OCI-LY1 (cell line): ENCODE measurements at regions not wholly inside any gene's neighbourhood (a gene's known extent, or its start where the extent isn't known, plus 50 kb on each side); places are given as distances from the start of the nearest gene placed in this dataset.

Experiments used
- H2AFZ ChIP-seq: fragments of 200-600 bp; sonication (generic), shearing (Covaris generic); 2 replicates; pipeline ENCODE4 v1.6.0; 2014; ENCODE audit warnings: antibody characterized with exemption, mild to moderate bottlenecking, low read length
- H3F3A ChIP-seq: fragments of 200-600 bp; sonication (generic), shearing (Covaris generic); 2 replicates; pipeline ENCODE4 v1.6.0; 2014; ENCODE audit warnings: mild to moderate bottlenecking, antibody characterized with exemption, low read length, moderate library complexity; ENCODE audit not compliant: insufficient read depth
- H3K27ac ChIP-seq: fragments of 200-600 bp; sonication (generic); 2 replicates; pipeline ENCODE4 v1.5.1; 2014; ENCODE audit warnings: low read length, mixed run types, mild to moderate bottlenecking, low read depth; ENCODE audit not compliant: poor library complexity, severe bottlenecking
- H3K27me3 ChIP-seq: fragments of 200-600 bp; sonication (generic); 2 replicates; pipeline ENCODE4 v1.6.0; 2014; ENCODE audit warnings: antibody characterized with exemption, mild to moderate bottlenecking, low read length, moderate library complexity; ENCODE audit not compliant: insufficient read depth
- H3K36me3 ChIP-seq: fragments of 200-600 bp; sonication (generic); 2 replicates; pipeline ENCODE4 v1.6.1; 2014; ENCODE audit warnings: mild to moderate bottlenecking, antibody characterized with exemption, low read length, moderate library complexity, mixed read lengths; ENCODE audit not compliant: insufficient read depth
- H3K4me1 ChIP-seq: fragments of 200-600 bp; sonication (generic); 2 replicates; pipeline ENCODE4 v1.5.1; 2014; ENCODE audit warnings: mild to moderate bottlenecking, low read length, moderate library complexity; ENCODE audit not compliant: insufficient read depth, severe bottlenecking
- H3K4me2 ChIP-seq: fragments of 200-600 bp; sonication (generic), shearing (Covaris generic); 2 replicates; pipeline ENCODE4 v1.6.1; 2014; ENCODE audit warnings: low read length
- H3K4me3 ChIP-seq: fragments of 200-600 bp; sonication (generic); 2 replicates; pipeline ENCODE4 v1.5.1; 2014; ENCODE audit warnings: low read length, low read depth, mild to moderate bottlenecking, mixed read lengths; ENCODE audit not compliant: poor library complexity, severe bottlenecking
- H3K79me2 ChIP-seq: fragments of 200-600 bp; shearing (Covaris generic); 2 replicates; pipeline ENCODE4 v1.6.1; 2016; ENCODE audit warnings: mixed run types, low read length, mixed read lengths; ENCODE audit not compliant: insufficient read depth
- H3K9ac ChIP-seq: fragments of 200-600 bp; sonication (generic), shearing (Covaris generic); 2 replicates; pipeline ENCODE4 v1.6.1; 2014; ENCODE audit warnings: mild to moderate bottlenecking, low read length, mixed read lengths
- H3K9me2 ChIP-seq: fragments of 200-600 bp; sonication (generic), shearing (Covaris generic); 2 replicates; pipeline ENCODE4 v1.6.1; 2014; ENCODE audit warnings: low read depth, mild to moderate bottlenecking, low read length, mixed read lengths
- H3K9me3 ChIP-seq: fragments of 200-600 bp; shearing (Covaris generic); 2 replicates; pipeline ENCODE4 v1.6.1; 2014; ENCODE audit warnings: low read length, mixed read lengths
- H4K20me1 ChIP-seq: fragments of 200-600 bp; sonication (generic), shearing (Covaris generic); 2 replicates; pipeline ENCODE4 v1.6.0; 2016; ENCODE audit warnings: mild to moderate bottlenecking, low read length; ENCODE audit not compliant: insufficient read depth
- EZH2 ChIP-seq: fragments of 200-600 bp; sonication (generic), shearing (Covaris generic); IDR thresholded peaks from 2 replicates; pipeline ENCODE4 v1.8.0; 2017; ENCODE audit warnings: borderline replicate concordance, mixed run types, mild to moderate bottlenecking, antibody characterized with exemption, low read length, moderate library complexity, mixed read lengths
- TF ChIP-seq, protein P1 (sequence below): fragments of 200-600 bp; sonication (generic), shearing (Covaris generic); IDR thresholded peaks from 2 replicates; pipeline ENCODE4 v1.5.1; 2017; ENCODE audit warnings: mild to moderate bottlenecking, antibody characterized with exemption, low read length, moderate library complexity, mixed read lengths

DNA sequence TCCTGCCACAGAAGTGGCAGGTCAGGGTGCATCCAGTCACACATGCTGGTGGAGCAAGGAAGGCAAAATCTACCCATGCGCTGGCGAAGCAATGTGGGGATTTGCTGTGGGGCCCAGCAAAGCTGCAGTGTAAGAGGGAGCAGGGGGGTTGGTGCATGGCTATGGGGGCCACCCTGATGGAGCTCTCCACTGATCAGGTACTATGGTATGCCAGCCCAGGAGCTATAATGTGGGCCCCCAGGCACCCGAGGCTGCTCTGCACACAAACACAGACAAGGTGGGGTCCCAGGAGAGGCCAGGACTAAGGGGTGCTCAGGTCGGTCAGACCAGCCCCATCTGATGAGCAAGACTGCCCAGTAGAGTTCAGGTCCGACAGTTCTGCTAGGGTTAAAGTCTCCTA is 213.5 kb downstream of the ZC3H11B start:
- H3K36me3 ChIP-seq: no peaks in the 10 kb centered on the region
- no peak for TF ChIP-seq EZH2
- TF ChIP-seq, protein P1, sequence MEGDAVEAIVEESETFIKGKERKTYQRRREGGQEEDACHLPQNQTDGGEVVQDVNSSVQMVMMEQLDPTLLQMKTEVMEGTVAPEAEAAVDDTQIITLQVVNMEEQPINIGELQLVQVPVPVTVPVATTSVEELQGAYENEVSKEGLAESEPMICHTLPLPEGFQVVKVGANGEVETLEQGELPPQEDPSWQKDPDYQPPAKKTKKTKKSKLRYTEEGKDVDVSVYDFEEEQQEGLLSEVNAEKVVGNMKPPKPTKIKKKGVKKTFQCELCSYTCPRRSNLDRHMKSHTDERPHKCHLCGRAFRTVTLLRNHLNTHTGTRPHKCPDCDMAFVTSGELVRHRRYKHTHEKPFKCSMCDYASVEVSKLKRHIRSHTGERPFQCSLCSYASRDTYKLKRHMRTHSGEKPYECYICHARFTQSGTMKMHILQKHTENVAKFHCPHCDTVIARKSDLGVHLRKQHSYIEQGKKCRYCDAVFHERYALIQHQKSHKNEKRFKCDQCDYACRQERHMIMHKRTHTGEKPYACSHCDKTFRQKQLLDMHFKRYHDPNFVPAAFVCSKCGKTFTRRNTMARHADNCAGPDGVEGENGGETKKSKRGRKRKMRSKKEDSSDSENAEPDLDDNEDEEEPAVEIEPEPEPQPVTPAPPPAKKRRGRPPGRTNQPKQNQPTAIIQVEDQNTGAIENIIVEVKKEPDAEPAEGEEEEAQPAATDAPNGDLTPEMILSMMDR: no peak

DNA sequence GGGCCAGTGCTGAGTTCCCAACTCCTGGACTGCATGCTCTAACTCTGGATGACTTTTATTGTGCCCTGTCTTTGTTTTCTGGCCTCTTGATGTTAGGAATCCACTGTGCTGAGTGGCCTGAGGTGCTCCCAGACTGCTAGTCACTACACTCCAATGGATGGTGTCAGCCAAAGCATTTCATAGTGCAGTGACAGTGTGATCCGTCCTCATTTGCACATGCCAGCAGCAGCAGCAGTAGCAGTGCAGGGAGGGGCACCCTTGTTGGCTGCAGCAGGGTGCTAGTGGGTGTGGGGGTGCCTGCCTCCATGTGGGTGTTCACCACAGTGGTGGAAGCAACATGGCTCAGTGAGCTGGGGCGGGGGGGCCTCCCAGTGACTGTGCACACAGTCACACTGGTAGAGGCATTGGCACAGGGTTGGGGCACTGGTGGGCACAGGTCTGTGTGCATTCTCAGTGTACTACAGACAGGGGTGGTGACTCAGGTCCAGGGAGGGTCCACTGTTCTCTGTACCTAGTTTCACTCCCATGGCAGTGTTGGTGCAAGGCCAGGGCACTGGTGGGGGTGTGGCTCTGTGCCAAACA is 214.0 kb downstream of the ZC3H11B start:
- H3K9me3 ChIP-seq: no peaks in the 10 kb centered on the region
- no peaks in the 10 kb centered on the region for H3K9me2 ChIP-seq
- no peak overlapping the region for H3K9ac ChIP-seq
- H3F3A ChIP-seq: no peaks in the 10 kb centered on the region
- no peak overlapping the region for H3K27ac ChIP-seq
- H3K36me3 ChIP-seq: no peaks in the 10 kb centered on the region
- TF ChIP-seq, protein P1: no peak
- TF ChIP-seq EZH2: no peak
- H3K4me3 ChIP-seq: no peak overlapping the region
- no peaks in the 10 kb centered on the region for H3K79me2 ChIP-seq
- H3K4me2 ChIP-seq: no peak overlapping the region
- H3K4me1 ChIP-seq: no peaks in the 10 kb centered on the region
- no peaks in the 10 kb centered on the region for H3K27me3 ChIP-seq
- H2AFZ ChIP-seq: no peak overlapping the region
- H4K20me1 ChIP-seq: no peaks in the 10 kb centered on the region

More for the DNA sequence above, 213.5 kb downstream of the ZC3H11B start:
- Histone ChIP-seq H3K4me1 (no peaks in the 10 kb centered on the region), H2AFZ (no peak overlapping the region), H3K79me2 (no peaks in the 10 kb centered on the region), H3K27ac (no peak overlapping the region), H3F3A (no peaks in the 10 kb centered on the region), H3K9me2 (no peaks in the 10 kb centered on the region), H3K9me3 (no peaks in the 10 kb centered on the region), H3K9ac (no peak overlapping the region), H3K4me3 (no peak overlapping the region), H3K4me2 (no peak overlapping the region), H4K20me1 (no peaks in the 10 kb centered on the region), H3K27me3 (no peaks in the 10 kb centered on the region)

DNA sequence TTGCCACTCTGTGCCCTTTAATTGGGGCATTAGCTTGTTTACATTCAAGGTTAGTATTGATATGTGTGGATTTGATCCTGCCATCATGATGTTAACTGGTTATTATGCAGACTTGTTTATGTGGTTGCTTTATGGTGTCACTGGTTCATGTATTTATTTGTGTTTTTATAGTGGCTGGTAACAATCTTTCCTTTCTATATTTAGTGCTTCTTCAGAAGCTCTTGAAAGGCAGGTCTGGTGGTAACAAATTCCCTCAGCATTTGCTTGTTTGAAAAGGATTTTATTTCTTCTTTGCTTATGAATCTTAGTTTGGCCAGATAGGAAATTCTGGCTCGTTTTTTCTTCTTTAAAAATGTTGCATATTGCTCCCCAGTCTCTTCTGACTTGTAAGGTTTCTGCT is 215.4 kb downstream of the ZC3H11B start:
- H3F3A ChIP-seq: no peaks in the 10 kb centered on the region
- no peaks in the 10 kb centered on the region for H3K36me3 ChIP-seq
- H4K20me1 ChIP-seq: no peaks in the 10 kb centered on the region
- TF ChIP-seq, protein P1: no peak
- TF ChIP-seq EZH2: no peak
- no peak overlapping the region for H3K4me2 ChIP-seq
- no peaks in the 10 kb centered on the region for H3K27me3 ChIP-seq
- no peak overlapping the region for H3K9ac ChIP-seq
- no peaks in the 10 kb centered on the region for H3K9me3 ChIP-seq
- no peak overlapping the region for H2AFZ ChIP-seq
- H3K27ac ChIP-seq: no peak overlapping the region
- H3K4me3 ChIP-seq: no peak overlapping the region
- H3K9me2 ChIP-seq: no peaks in the 10 kb centered on the region
- H3K79me2 ChIP-seq: no peaks in the 10 kb centered on the region
- H3K4me1 ChIP-seq: no peaks in the 10 kb centered on the region
